Loucy (cell line): ENCODE measurements at regions not wholly inside any gene's neighbourhood (a gene's known extent, or its start where the extent isn't known, plus 50 kb on each side); places are given as distances from the start of the nearest gene placed in this dataset.

Experiments
- H2AFZ ChIP-seq: fragments of 200-600 bp; sonication (generic); 2 replicates; pipeline ENCODE4 v1.6.0; 2016; ENCODE audit warnings: antibody characterized with exemption, mild to moderate bottlenecking, low read length, moderate library complexity
- H3F3A ChIP-seq: fragments of 200-600 bp; 2 replicates; pipeline ENCODE4 v1.6.0; 2016; ENCODE audit warnings: antibody characterized with exemption, low read depth, mild to moderate bottlenecking
- H3K27me3 ChIP-seq: fragments of 200-600 bp; sonication (generic); 2 replicates; pipeline ENCODE4 v1.6.1; 2014; ENCODE audit warnings: low read length, mild to moderate bottlenecking; ENCODE audit not compliant: insufficient read depth, poor library complexity, severe bottlenecking
- H3K36me3 ChIP-seq: fragments of 200-600 bp; sonication (generic); 2 replicates; pipeline ENCODE4 v1.6.1; 2016; ENCODE audit warnings: low read length; ENCODE audit not compliant: insufficient read depth
- H3K4me1 ChIP-seq: fragments of 200-600 bp; sonication (generic); 2 replicates; pipeline ENCODE4 v1.5.1; 2014; ENCODE audit warnings: low read length, mild to moderate bottlenecking; ENCODE audit not compliant: insufficient read depth, poor library complexity, severe bottlenecking
- H3K4me2 ChIP-seq: fragments of 200-600 bp; sonication (generic); 2 replicates; pipeline ENCODE4 v1.6.0; 2014; ENCODE audit warnings: antibody characterized with exemption, low read length, low read depth, mild to moderate bottlenecking; ENCODE audit not compliant: poor library complexity, severe bottlenecking
- H3K4me3 ChIP-seq: fragments of 200-600 bp; sonication (generic); 2 replicates; pipeline ENCODE4 v1.5.1; 2014; ENCODE audit warnings: low read length, mild to moderate bottlenecking, mixed read lengths; ENCODE audit not compliant: poor library complexity, severe bottlenecking
- H3K79me2 ChIP-seq: fragments of 200-600 bp; sonication (generic); 2 replicates; pipeline ENCODE4 v1.6.1; 2014; ENCODE audit warnings: low read length; ENCODE audit not compliant: insufficient read depth
- H3K9ac ChIP-seq: fragments of 200-600 bp; sonication (generic); 2 replicates; pipeline ENCODE4 v1.6.0; 2014; ENCODE audit warnings: mild to moderate bottlenecking, low read depth, low read length, moderate library complexity; ENCODE audit not compliant: poor library complexity, severe bottlenecking
- H3K9me2 ChIP-seq: fragments of 200-600 bp; sonication (generic); replicated peaks from 2 replicates; pipeline ENCODE4 v1.6.1; 2016; ENCODE audit warnings: low read depth, low read length, mixed read lengths
- H3K9me3 ChIP-seq: fragments of 200-600 bp; sonication (generic); 2 replicates; pipeline ENCODE4 v1.6.1; 2014; ENCODE audit warnings: mild to moderate bottlenecking, antibody characterized with exemption, low read length, low read depth; ENCODE audit not compliant: insufficient read depth
- H4K20me1 ChIP-seq: fragments of 200-600 bp; sonication (generic); 2 replicates; pipeline ENCODE4 v1.6.0; 2014; ENCODE audit warnings: antibody characterized with exemption, low read length, mild to moderate bottlenecking; ENCODE audit not compliant: insufficient read depth, poor library complexity, severe bottlenecking
- EZH2phosphoT487 ChIP-seq: fragments of 200-600 bp; IDR thresholded peaks from 2 replicates; pipeline ENCODE4 v1.6.1; 2018; ENCODE audit warnings: antibody characterized with exemption, mild to moderate bottlenecking, moderate library complexity, borderline replicate concordance

DNA sequence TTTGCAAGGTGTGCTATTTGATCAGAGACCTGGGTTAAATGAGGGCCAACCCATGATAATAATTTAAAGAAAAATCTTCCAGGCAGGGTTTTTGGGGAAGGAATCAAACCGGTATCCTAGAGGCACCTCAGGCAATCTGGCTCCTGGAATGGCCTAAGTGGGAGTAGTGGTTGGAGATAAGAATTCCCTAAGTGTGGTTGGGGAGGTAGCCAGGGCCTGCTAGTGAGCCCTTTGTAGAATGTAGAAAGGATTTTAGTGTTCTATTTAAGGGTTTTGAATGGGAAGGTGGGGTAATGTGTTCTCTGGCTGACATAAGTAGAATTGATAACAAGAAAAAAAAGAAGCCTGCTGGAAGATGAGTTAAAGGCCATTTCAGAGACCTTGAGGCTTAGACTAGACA lies 422.2 kb downstream of the XIRP2 start:
- Histone ChIP-seq H3K4me2 (no peak overlapping the region), H3K4me3 (no peak overlapping the region), H3K79me2 (no peaks in the 10 kb centered on the region), H3K4me1 (no peaks in the 10 kb centered on the region), H3K9me2 (no peaks in the 10 kb centered on the region), H3K36me3 (no peaks in the 10 kb centered on the region), H3K9ac (no peak overlapping the region), H4K20me1 (no peaks in the 10 kb centered on the region), H3F3A (no peaks in the 10 kb centered on the region), H2AFZ (no peak overlapping the region), H3K27me3 (no peaks in the 10 kb centered on the region), H3K9me3 (no peaks in the 10 kb centered on the region)
- no peak for TF ChIP-seq EZH2phosphoT487
